ENCODE measurements at regions not wholly inside any gene's neighbourhood (a gene's known extent, or its start where the extent isn't known, plus 50 kb on each side); places are given as distances from the start of the nearest gene placed in this dataset.

- DNase-seq (ENCODE audit: low read depth in 4 of 4, low spot score in 2 of 4), result no peak
These were observed 54.8 kb upstream of the DOCK10 start for GRCh38 chr2:225097035-225097434.
